ENCODE measurements at regions not wholly inside any gene's neighbourhood (a gene's known extent, or its start where the extent isn't known, plus 50 kb on each side); places are given as distances from the start of the nearest gene placed in this dataset.

GRCh38 chr10:9140373-9140772 lies 1085.9 kb downstream of the GATA3 start:
- ChIA-PET POLR2A (no interaction called here), RAD21 (ENCODE audit: low non-redundant PET in 1 of 2, low total read pairs in 2 of 2, uncharacterized antibody in 2 of 2, unreplicated experiment in 2 of 2) (no interaction called here), CTCF (no interaction called here)
- ATAC-seq (no peak), DNase-seq (ENCODE audit: low read depth, low spot score) (no peak)
- no peak overlapping the region for H3K9ac ChIP-seq (ENCODE audit: low read length)
- H4K20me1 ChIP-seq (ENCODE audit: insufficient read depth): no peaks in the 10 kb centered on the region
- H3K4me3 ChIP-seq (replicated peaks in 1 of 2; ENCODE audit: low read depth in 1 of 2, low read length in 2 of 2): no peak overlapping the region
- TF ChIP-seq SP1 (IDR thresholded peaks at IDR 0.05; ENCODE audit: low read depth): no peak
- no peak for TF ChIP-seq POLR2A (IDR thresholded peaks at IDR 0.05; ENCODE audit: borderline replicate concordance, extremely low read depth, insufficient read depth, insufficient read length)
- TF ChIP-seq TCF7L2 (IDR thresholded peaks at IDR 0.05; ENCODE audit: borderline replicate concordance, extremely low read depth, insufficient read depth, insufficient read length): no peak
- no peak for TF ChIP-seq SIN3A (IDR thresholded peaks at IDR 0.05; ENCODE audit: low read depth)
- TF ChIP-seq EZH2phosphoT487 (IDR thresholded peaks at IDR 0.05; ENCODE audit: borderline replicate concordance): no peak
- no peak for TF ChIP-seq RAD21 (IDR thresholded peaks at IDR 0.05; ENCODE audit: low read depth)
- TF ChIP-seq ATF3 (IDR thresholded peaks at IDR 0.05): no peak
- TF ChIP-seq ELF1 (IDR thresholded peaks at IDR 0.05; ENCODE audit: borderline replicate concordance, low read depth): no peak
- TF ChIP-seq FOSL1 (IDR thresholded peaks at IDR 0.05; ENCODE audit: low read depth): no peak
- TF ChIP-seq CBX3 (IDR thresholded peaks at IDR 0.05; ENCODE audit: low read depth): no peak
- TF ChIP-seq EGR1 (IDR thresholded peaks at IDR 0.05; ENCODE audit: low read depth): no peak
- no peak for TF ChIP-seq EZH2 (IDR thresholded peaks at IDR 0.05)
- no peak for TF ChIP-seq YY1 (IDR thresholded peaks at IDR 0.05; ENCODE audit: extremely low read depth, insufficient replicate concordance, low read depth, low read length)
- no peak for TF ChIP-seq ZBTB33 (IDR thresholded peaks at IDR 0.05; ENCODE audit: extremely low read depth, insufficient replicate concordance, low read length)
- no peak for TF ChIP-seq POLR2AphosphoS5 (IDR thresholded peaks at IDR 0.05; ENCODE audit: low read depth, low read length)
- H3K27ac ChIP-seq (ENCODE audit: low read depth, low read length): no peak overlapping the region
- no peaks in the 10 kb centered on the region for H3K27me3 ChIP-seq (ENCODE audit: insufficient read depth, low read length)
- BruUV-seq (replicated peaks): no TSS peak
- H3K79me2 ChIP-seq (ENCODE audit: insufficient read depth, low read length): no peaks in the 10 kb centered on the region
- intact Hi-C loops (cut with micrococcal nuclease): no loop called here
- H3K4me1 ChIP-seq (ENCODE audit: control insufficient read depth in 1 of 2, insufficient read depth in 2 of 2, low read length in 2 of 2): no peaks in the 10 kb centered on the region
- H3K9me3 ChIP-seq (ENCODE audit: control insufficient read depth in 1 of 2, insufficient read depth in 1 of 2, low read depth in 1 of 2, low read length in 2 of 2): peaks cover 8 to 23% of the 10 kb centered on the region in 2 experiments; a peak in 3 of 4 replicates
- no peaks in the 10 kb centered on the region for H3K9me2 ChIP-seq (ENCODE audit: insufficient read depth)
- H3K36me3 ChIP-seq (ENCODE audit: control insufficient read depth in 1 of 2, insufficient read depth in 2 of 2, low read length in 2 of 2): no peaks in the 10 kb centered on the region
- no peak overlapping the region for H3K4me2 ChIP-seq (ENCODE audit: low read length)
- no peak overlapping the region for H2AFZ ChIP-seq (ENCODE audit: low read depth, low read length, poor library complexity, severe bottlenecking)

Data from HCT116 (cell line).